K562 (cell line): ENCODE measurements at regions not wholly inside any gene's neighbourhood (a gene's known extent, or its start where the extent isn't known, plus 50 kb on each side); places are given as distances from the start of the nearest gene placed in this dataset.

Experiments used
- ATAC-seq: fragments of 200-7000 bp; cut with Tn5 transposase; 3 replicates; pipeline ENCODE4 v1.9.1; 2020; ENCODE audit warnings: moderate library complexity
- BruUV-seq: library from RNA; stranded (reverse); fragments of 400-500 nt; replicated peaks from 2 replicates; lab custom pipeline; 2021; lab: Mats Ljungman, UMichigan
- CTCF ChIA-PET: fragments of 300-600 bp; formaldehyde crosslinking; extraction: SDS; loops from one replicate; lab custom pipeline; 2021; ENCODE audit warnings: low intra/inter-chr PET ratio; lab: Yijun Ruan, JAX
- POLR2A ChIA-PET: fragments of 300-600, 350-650 bp; sonication (Branson Sonifier 250); formaldehyde crosslinking; extraction: SDS; loops from one replicate; lab custom pipeline; 2021; ENCODE audit warnings: antibody characterized with exemption, inconsistent platforms; lab: Yijun Ruan, JAX
- DNase-seq, 4 experiments: peaks; one replicate each; pipeline versions ENCODE4 v3.0.0 to v3.0.0-alpha.2; 2011 to 2018; ENCODE audit warnings: low spot score in 3 of 4, mixed read lengths in 3 of 4; ENCODE audit errors: extremely low read depth in 1 of 4
- FAIRE-seq: peaks from 2 replicates; lab custom pipeline; 2011; peaks lifted over from hg19 to GRCh38; lab: Jason Lieb, UNC
- H2AFZ ChIP-seq: 2 replicates; pipeline ENCODE4 v1.6.0; 2011; ENCODE audit warnings: low read depth, low read length, control low read depth, inconsistent platforms
- H3K27ac ChIP-seq: fragments of 200-600 bp; 3 replicates; pipeline ENCODE4 v1.8.0; 2011; ENCODE audit warnings: low read depth, mild to moderate bottlenecking, control low read depth, inconsistent platforms, low read length, moderate library complexity, mixed read lengths; ENCODE audit errors: extremely low read depth
- H3K27me3 ChIP-seq, 2 experiments: fragments of 300-600 bp in 1 of 2; 2 replicates in 1 of 2; 3 replicates in 1 of 2; pipeline versions ENCODE4 v1.6.0 to v1.8.0; 2011; ENCODE audit warnings: inconsistent platforms in 2 of 2, low read length in 2 of 2, mild to moderate bottlenecking in 1 of 2, mixed read lengths in 1 of 2, moderate library complexity in 1 of 2; ENCODE audit not compliant: control insufficient read depth in 2 of 2, insufficient read depth in 2 of 2
- H3K36me3 ChIP-seq: fragments of 300-600 bp; 3 replicates; pipeline ENCODE4 v1.8.0; 2011; ENCODE audit warnings: mild to moderate bottlenecking, low read length, inconsistent platforms; ENCODE audit not compliant: control insufficient read depth, insufficient read depth
- H3K4me1 ChIP-seq, 2 experiments: fragments of 200-600 bp in 1 of 2; replicated peaks in 1 of 2; 2 replicates in 1 of 2; 3 replicates in 1 of 2; pipeline versions ENCODE4 v1.5.1 to v1.8.0; 2011; ENCODE audit warnings: inconsistent platforms in 2 of 2, low read length in 2 of 2, mild to moderate bottlenecking in 1 of 2, mixed read lengths in 1 of 2, moderate library complexity in 1 of 2; ENCODE audit not compliant: control insufficient read depth in 2 of 2, insufficient read depth in 2 of 2
- H3K4me2 ChIP-seq: 2 replicates; pipeline ENCODE4 v1.6.1; 2011; ENCODE audit warnings: low read length, control low read depth, inconsistent platforms, mixed read lengths; ENCODE audit not compliant: insufficient read depth
- H3K4me3 ChIP-seq: fragments of 200-600 bp; sonication (generic), shearing (Covaris generic); 2 replicates; pipeline ENCODE4 v1.5.1; 2016; ENCODE audit warnings: control low read depth, inconsistent platforms
- H3K79me2 ChIP-seq: fragments of 200-600 bp; 3 replicates; pipeline ENCODE4 v1.8.0; 2011; ENCODE audit warnings: low read length, inconsistent platforms; ENCODE audit not compliant: control insufficient read depth, insufficient read depth
- H3K9ac ChIP-seq, 2 experiments: 2 replicates each; pipeline versions ENCODE4 v1.6.0 to v1.6.1; 2011; ENCODE audit warnings: low read depth in 2 of 2, low read length in 2 of 2, control low read depth in 1 of 2, inconsistent platforms in 1 of 2, mild to moderate bottlenecking in 1 of 2, mixed read lengths in 1 of 2; ENCODE audit not compliant: insufficient read depth in 1 of 2
- H3K9me1 ChIP-seq: one replicate; pipeline ENCODE4 v1.6.0; 2011; ENCODE audit warnings: inconsistent platforms, mild to moderate bottlenecking, low read length, moderate library complexity; ENCODE audit not compliant: control insufficient read depth, insufficient read depth
- H3K9me3 ChIP-seq: replicated peaks from 2 replicates; pipeline ENCODE4 v1.5.1; 2011; ENCODE audit warnings: low read depth, low read length, inconsistent platforms; ENCODE audit not compliant: control insufficient read depth, insufficient read depth
- H4K20me1 ChIP-seq: replicated peaks from 2 replicates; pipeline ENCODE4 v1.6.1; 2011; ENCODE audit warnings: low read length, inconsistent platforms, mixed read lengths; ENCODE audit not compliant: control insufficient read depth, insufficient read depth
- ARNT ChIP-seq, 2 experiments: fragments of 450-650 bp; IDR thresholded peaks; 2 replicates each; pipeline ENCODE4 v1.6.1; 2016; ENCODE audit warnings: mild to moderate bottlenecking in 1 of 2
- E4F1 ChIP-seq: fragments of 250-450 bp; sonication (Bioruptor Pico); IDR thresholded peaks from 2 replicates; pipeline ENCODE4 v1.5.0; 2021; ENCODE audit warnings: mild to moderate bottlenecking, borderline replicate concordance
- GTF2A2 ChIP-seq: IDR thresholded peaks from 2 replicates; pipeline ENCODE4 v1.6.1; 2016; ENCODE audit warnings: mild to moderate bottlenecking, missing genetic modification characterization, missing compliant biosample characterization
- KDM1A ChIP-seq, 2 experiments: fragments of 450-650 bp; IDR thresholded peaks; 2 replicates each; pipeline ENCODE4 v1.6.1; 2016; ENCODE audit warnings: mild to moderate bottlenecking in 2 of 2
- WGBS: fragments of 100-300 bp; shearing (Covaris generic); methylation state at CpG from one replicate; pipeline ENCODE4 v1.1.6; 2016; ENCODE audit warnings: low coverage, mixed read lengths; ENCODE audit not compliant: insufficient coverage; ENCODE audit errors: missing lambda C conversion rate; 5-methylcytosine and 5-hydroxymethylcytosine counted together
- in situ Hi-C: fragments of 300-500 bp; cut with MboI; formaldehyde crosslinking; loops from 4 replicates; pipeline ENCODE4 v1.15.0; 2018; ENCODE audit warnings: inconsistent platforms, mixed read lengths
- intact Hi-C: fragments of 100-400 bp; cut with micrococcal nuclease; formaldehyde crosslinking; loops from 2 replicates; pipeline ENCODE4 v1.14.2; 2022
- TF ChIP-seq, protein P1 (sequence below): sonication (generic); formaldehyde crosslinking; IDR thresholded peaks from 2 replicates; pipeline ENCODE4 v1.9.0; 2022; ENCODE audit warnings: mild to moderate bottlenecking, missing genetic modification reagents

- H3K4me1 ChIP-seq: no peaks in the 10 kb centered on the region
- DNase-seq (no peak), ATAC-seq (no peak), FAIRE-seq (no peak)
- ChIA-PET POLR2A (no interaction called here), CTCF (no interaction called here)
- WGBS: 0% methylated on average over 3 of the region's 3 CpGs
- no peaks in the 10 kb centered on the region for H3K27me3 ChIP-seq
- no peaks in the 10 kb centered on the region for H4K20me1 ChIP-seq
- H3K9me3 ChIP-seq: no peaks in the 10 kb centered on the region; the same call in none of the 2 replicates
- no peak overlapping the region for H3K4me2 ChIP-seq
- H3K27ac ChIP-seq: no peak overlapping the region
- intact Hi-C loops: no loop called here
- no peak overlapping the region for H3K4me3 ChIP-seq
- TF ChIP-seq ARNT (IDR thresholded peaks at IDR 0.05): no peak
- no peak for TF ChIP-seq E4F1 (CRISPR knock-in tag)
- no peak for TF ChIP-seq GTF2A2 (tag)
- TF ChIP-seq, protein P1, sequence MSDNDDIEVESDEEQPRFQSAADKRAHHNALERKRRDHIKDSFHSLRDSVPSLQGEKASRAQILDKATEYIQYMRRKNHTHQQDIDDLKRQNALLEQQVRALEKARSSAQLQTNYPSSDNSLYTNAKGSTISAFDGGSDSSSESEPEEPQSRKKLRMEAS (CRISPR knock-in tag): no peak
- no peak for TF ChIP-seq KDM1A (IDR thresholded peaks at IDR 0.05)
- no peaks in the 10 kb centered on the region for H3K9me1 ChIP-seq
- H2AFZ ChIP-seq: no peak overlapping the region
- no TSS peak for BruUV-seq
- no peaks in the 10 kb centered on the region for H3K36me3 ChIP-seq
- in situ Hi-C loops: no loop called here
- no peak overlapping the region for H3K9ac ChIP-seq
- H3K79me2 ChIP-seq: no peaks in the 10 kb centered on the region
These were observed 729.4 kb downstream of the MTRR start for GRCh38 chr5:8598356-8598755.
